ENCODE measurements at regions not wholly inside any gene's neighbourhood (a gene's known extent, or its start where the extent isn't known, plus 50 kb on each side); places are given as distances from the start of the nearest gene placed in this dataset.

- Histone ChIP-seq H4K20me1 (ENCODE audit: insufficient read depth, low read length) (no peaks in the 10 kb centered on the region), H2AFZ (ENCODE audit: low read depth, low read length) (no peak overlapping the region), H3K4me2 (ENCODE audit: low read length) (no peak overlapping the region), H3K27ac (ENCODE audit: low read length) (no peak overlapping the region), H3K36me3 (replicated peaks; ENCODE audit: low read depth, low read length) (no peaks in the 10 kb centered on the region), H3K9me3 (ENCODE audit: insufficient read depth, low read length) (no peaks in the 10 kb centered on the region), H3K9ac (ENCODE audit: low read length) (no peak overlapping the region), H3K79me2 (ENCODE audit: low read length) (no peaks in the 10 kb centered on the region), H3K4me3 (ENCODE audit: low read length) (no peak overlapping the region), H3K27me3 (ENCODE audit: low read depth, low read length) (peaks cover 60% of the 10 kb centered on the region), H3K4me1 (ENCODE audit: low read length) (peaks cover 14% of the 10 kb centered on the region)
- TF ChIP-seq CTCF (IDR thresholded peaks at IDR 0.05; ENCODE audit: low read depth, low read length) (no peak), EZH2phosphoT487 (IDR thresholded peaks at IDR 0.05; ENCODE audit: low read depth) (no peak)
These were observed 78.1 kb downstream of the GP2 start for GRCh38 chr16:20249211-20249610.

GRCh38 chr16:20247076-20247475, 80.2 kb downstream of the GP2 start:
- peak overlapping the region; percentile 20; the same call in 1 of the 2 replicates for H3K4me2 ChIP-seq (ENCODE audit: low read length)
- no peak overlapping the region for H3K4me3 ChIP-seq (ENCODE audit: low read length)
- peaks cover 35% of the 10 kb centered on the region for H3K4me1 ChIP-seq (ENCODE audit: low read length)
- TF ChIP-seq CTCF (IDR thresholded peaks at IDR 0.05; ENCODE audit: low read depth, low read length), result no peak
- TF ChIP-seq EZH2phosphoT487 (IDR thresholded peaks at IDR 0.05; ENCODE audit: low read depth), result no peak
- H3K9ac ChIP-seq (ENCODE audit: low read length), result no peak overlapping the region
- H3K36me3 ChIP-seq (replicated peaks; ENCODE audit: low read depth, low read length), result no peaks in the 10 kb centered on the region
- no peaks in the 10 kb centered on the region for H3K9me3 ChIP-seq (ENCODE audit: insufficient read depth, low read length)
- H3K27me3 ChIP-seq (ENCODE audit: low read depth, low read length), result peaks cover 54% of the 10 kb centered on the region
- no peak overlapping the region for H3K27ac ChIP-seq (ENCODE audit: low read length)
- H3K79me2 ChIP-seq (ENCODE audit: low read length), result no peaks in the 10 kb centered on the region
- no peaks in the 10 kb centered on the region; the same call in 1 of the 2 replicates for H4K20me1 ChIP-seq (ENCODE audit: insufficient read depth, low read length)
- H2AFZ ChIP-seq (ENCODE audit: low read depth, low read length), result no peak overlapping the region

GRCh38 chr16:20243731-20244281, 83.5 kb downstream of the GP2 start:
- Histone ChIP-seq H3K79me2 (ENCODE audit: low read length) (no peaks in the 10 kb centered on the region), H3K9ac (ENCODE audit: low read length) (no peak overlapping the region), H3K27ac (ENCODE audit: low read length) (peak overlapping the region; percentile 52), H2AFZ (ENCODE audit: low read depth, low read length) (no peak overlapping the region), H3K9me3 (ENCODE audit: insufficient read depth, low read length) (no peaks in the 10 kb centered on the region), H3K36me3 (replicated peaks; ENCODE audit: low read depth, low read length) (no peaks in the 10 kb centered on the region), H4K20me1 (ENCODE audit: insufficient read depth, low read length) (no peaks in the 10 kb centered on the region; the same call in 1 of the 2 replicates), H3K4me2 (ENCODE audit: low read length) (peak overlapping the region; percentile 42; the same call in 1 of the 2 replicates), H3K27me3 (ENCODE audit: low read depth, low read length) (peaks cover 66% of the 10 kb centered on the region), H3K4me3 (ENCODE audit: low read length) (peak overlapping the region; percentile 24; the same call in 1 of the 2 replicates), H3K4me1 (ENCODE audit: low read length) (peaks cover 41% of the 10 kb centered on the region)
- TF ChIP-seq EZH2phosphoT487 (IDR thresholded peaks at IDR 0.05; ENCODE audit: low read depth), result no peak

- peaks cover 68% of the 10 kb centered on the region for H3K27me3 ChIP-seq (ENCODE audit: low read depth, low read length)
- no peak overlapping the region for H3K9ac ChIP-seq (ENCODE audit: low read length)
- no peak for TF ChIP-seq EZH2phosphoT487 (IDR thresholded peaks at IDR 0.05; ENCODE audit: low read depth)
- no peak for TF ChIP-seq CTCF (IDR thresholded peaks at IDR 0.05; ENCODE audit: low read depth, low read length)
- H3K4me3 ChIP-seq (ENCODE audit: low read length), result peak overlapping the region; percentile 34
- no peaks in the 10 kb centered on the region for H3K79me2 ChIP-seq (ENCODE audit: low read length)
- peaks cover 41% of the 10 kb centered on the region for H3K4me1 ChIP-seq (ENCODE audit: low read length)
- H3K9me3 ChIP-seq (ENCODE audit: insufficient read depth, low read length), result no peaks in the 10 kb centered on the region
- H3K4me2 ChIP-seq (ENCODE audit: low read length), result peak overlapping the region; percentile 57
- H3K27ac ChIP-seq (ENCODE audit: low read length), result peak overlapping the region; percentile 52
- peaks cover 3% of the 10 kb centered on the region; the same call in 1 of the 2 replicates for H4K20me1 ChIP-seq (ENCODE audit: insufficient read depth, low read length)
- H3K36me3 ChIP-seq (replicated peaks; ENCODE audit: low read depth, low read length), result no peaks in the 10 kb centered on the region
- no peak overlapping the region for H2AFZ ChIP-seq (ENCODE audit: low read depth, low read length)
These were observed 84.6 kb downstream of the GP2 start for GRCh38 chr16:20242568-20243255.

Data from OCI-LY3 (cell line).